Keratinocyte (primary cell): ENCODE measurements at regions not wholly inside any gene's neighbourhood (a gene's known extent, or its start where the extent isn't known, plus 50 kb on each side); places are given as distances from the start of the nearest gene placed in this dataset.

ENCODE experiments used
- DNase-seq: peaks from one replicate; pipeline ENCODE4 v3.0.0-alpha.2; 2011; ENCODE audit warnings: low read depth, missing footprints, low spot score
- FAIRE-seq: peaks from 2 replicates; lab custom pipeline; 2011; peaks lifted over from hg19 to GRCh38; lab: Jason Lieb, UNC
- H2AFZ ChIP-seq: 2 replicates; pipeline ENCODE4 v1.6.0; 2012; ENCODE audit warnings: low read length, control low read depth, inconsistent platforms; ENCODE audit not compliant: control insufficient read depth
- H3K27ac ChIP-seq: 2 replicates; pipeline ENCODE4 v1.5.1; 2011; ENCODE audit warnings: low read length; ENCODE audit not compliant: control insufficient read depth, insufficient read depth
- H3K27me3 ChIP-seq: 3 replicates; pipeline ENCODE4 v1.6.0; 2011; ENCODE audit warnings: low read length; ENCODE audit not compliant: control insufficient read depth, insufficient read depth; ENCODE audit errors: extremely low read depth
- H3K36me3 ChIP-seq, 2 experiments: 2 replicates in 1 of 2; 3 replicates in 1 of 2; pipeline ENCODE4 v1.5.1; 2011; ENCODE audit warnings: low read length in 2 of 2, mild to moderate bottlenecking in 1 of 2; ENCODE audit not compliant: control insufficient read depth in 2 of 2, insufficient read depth in 2 of 2; ENCODE audit errors: extremely low read depth in 1 of 2
- H3K4me1 ChIP-seq: 3 replicates; pipeline ENCODE4 v1.5.1; 2011; ENCODE audit warnings: low read length; ENCODE audit not compliant: control insufficient read depth, insufficient read depth; ENCODE audit errors: extremely low read depth
- H3K4me2 ChIP-seq: 3 replicates; pipeline ENCODE4 v1.6.0; 2011; ENCODE audit warnings: low read depth, low read length; ENCODE audit not compliant: control insufficient read depth, insufficient read depth; ENCODE audit errors: extremely low read depth
- H3K4me3 ChIP-seq, 3 experiments: fragments of 200-600 bp in 1 of 3; sonication (generic) in 1 of 3; 2 replicates in 2 of 3; 3 replicates in 1 of 3; pipeline ENCODE4 v1.5.1; 2011 to 2016; ENCODE audit warnings: low read length in 3 of 3, mild to moderate bottlenecking in 3 of 3, control low read depth in 2 of 3, inconsistent platforms in 1 of 3, low read depth in 1 of 3, mixed read lengths in 1 of 3, mixed run types in 1 of 3, moderate library complexity in 1 of 3; ENCODE audit not compliant: control insufficient read depth in 2 of 3, insufficient read depth in 2 of 3; ENCODE audit errors: extremely low read depth in 1 of 3
- H3K79me2 ChIP-seq: 2 replicates; pipeline ENCODE4 v1.6.0; 2012; ENCODE audit warnings: low read length; ENCODE audit not compliant: control insufficient read depth, insufficient read depth
- H3K9ac ChIP-seq: 3 replicates; pipeline ENCODE4 v1.6.0; 2011; ENCODE audit warnings: low read length; ENCODE audit not compliant: control insufficient read depth, insufficient read depth; ENCODE audit errors: extremely low read depth
- H3K9me1 ChIP-seq: 3 replicates; pipeline ENCODE4 v1.6.0; 2011; ENCODE audit warnings: low read length; ENCODE audit not compliant: control insufficient read depth, insufficient read depth; ENCODE audit errors: extremely low read depth
- H3K9me3 ChIP-seq: 2 replicates; pipeline ENCODE4 v1.5.1; 2012; ENCODE audit warnings: low read depth, low read length; ENCODE audit not compliant: control insufficient read depth
- H4K20me1 ChIP-seq: 3 replicates; pipeline ENCODE4 v1.6.0; 2011; ENCODE audit warnings: low read length; ENCODE audit not compliant: control insufficient read depth, insufficient read depth; ENCODE audit errors: extremely low read depth
- EZH2 ChIP-seq: IDR thresholded peaks from one replicate; pipeline ENCODE4 v1.6.1; 2012; ENCODE audit warnings: inconsistent platforms, mild to moderate bottlenecking, low read length, moderate library complexity
- dilution Hi-C: fragments of 300-500 bp; cut with MboI; formaldehyde crosslinking; loops from one replicate; pipeline ENCODE4 v1.7.0; 2020; ENCODE audit warnings: low sequenced_read_pairs; ENCODE audit not compliant: extremely low pct_ligation_motif_present
- TF ChIP-seq, protein P1 (sequence below), 3 experiments: IDR thresholded peaks in 1 of 3; conservative IDR thresholded peaks in 1 of 3; optimal IDR thresholded peaks in 1 of 3; 2 replicates in 2 of 3; 3 replicates in 1 of 3; pipeline versions ENCODE3 to v1.5.1; 2011; ENCODE audit warnings: low read length in 3 of 3, mild to moderate bottlenecking in 3 of 3, moderate library complexity in 2 of 3, control low read depth in 1 of 3, inconsistent platforms in 1 of 3; ENCODE audit not compliant: insufficient read depth in 2 of 3; ENCODE audit errors: extremely low read depth in 1 of 3

DNA sequence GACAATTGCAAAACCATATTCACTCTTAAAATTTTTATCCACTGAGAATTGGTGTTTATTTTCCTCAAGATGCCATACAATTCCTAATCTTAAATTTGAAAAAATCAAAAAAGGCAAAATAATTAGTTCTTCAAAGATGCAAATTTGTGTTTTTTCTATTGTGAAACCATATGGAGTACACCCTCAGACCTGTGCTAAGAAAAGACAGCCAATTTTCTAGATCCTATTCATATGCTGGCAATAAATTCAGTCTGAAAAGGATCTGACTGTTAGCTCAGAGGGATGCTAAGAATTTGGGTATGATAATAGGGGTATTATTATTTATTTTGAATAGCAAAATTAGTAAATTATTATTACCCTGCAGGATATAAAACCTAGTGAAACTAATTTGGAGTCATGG, 476.9 kb upstream of the SYT1 start:
- TF ChIP-seq, protein P1, sequence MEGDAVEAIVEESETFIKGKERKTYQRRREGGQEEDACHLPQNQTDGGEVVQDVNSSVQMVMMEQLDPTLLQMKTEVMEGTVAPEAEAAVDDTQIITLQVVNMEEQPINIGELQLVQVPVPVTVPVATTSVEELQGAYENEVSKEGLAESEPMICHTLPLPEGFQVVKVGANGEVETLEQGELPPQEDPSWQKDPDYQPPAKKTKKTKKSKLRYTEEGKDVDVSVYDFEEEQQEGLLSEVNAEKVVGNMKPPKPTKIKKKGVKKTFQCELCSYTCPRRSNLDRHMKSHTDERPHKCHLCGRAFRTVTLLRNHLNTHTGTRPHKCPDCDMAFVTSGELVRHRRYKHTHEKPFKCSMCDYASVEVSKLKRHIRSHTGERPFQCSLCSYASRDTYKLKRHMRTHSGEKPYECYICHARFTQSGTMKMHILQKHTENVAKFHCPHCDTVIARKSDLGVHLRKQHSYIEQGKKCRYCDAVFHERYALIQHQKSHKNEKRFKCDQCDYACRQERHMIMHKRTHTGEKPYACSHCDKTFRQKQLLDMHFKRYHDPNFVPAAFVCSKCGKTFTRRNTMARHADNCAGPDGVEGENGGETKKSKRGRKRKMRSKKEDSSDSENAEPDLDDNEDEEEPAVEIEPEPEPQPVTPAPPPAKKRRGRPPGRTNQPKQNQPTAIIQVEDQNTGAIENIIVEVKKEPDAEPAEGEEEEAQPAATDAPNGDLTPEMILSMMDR (optimal IDR thresholded peaks at IDR 0.05 in 1 of 3, IDR thresholded peaks at IDR 0.05 in 1 of 3, conservative IDR thresholded peaks at IDR 0.05 in 1 of 3; ENCODE audit: extremely low read depth in 1 of 3, insufficient read depth in 2 of 3, low read length in 3 of 3) = no peak
- TF ChIP-seq EZH2 = no peak
- DNase-seq = no peak
- dilution Hi-C loops = no loop called here

DNA sequence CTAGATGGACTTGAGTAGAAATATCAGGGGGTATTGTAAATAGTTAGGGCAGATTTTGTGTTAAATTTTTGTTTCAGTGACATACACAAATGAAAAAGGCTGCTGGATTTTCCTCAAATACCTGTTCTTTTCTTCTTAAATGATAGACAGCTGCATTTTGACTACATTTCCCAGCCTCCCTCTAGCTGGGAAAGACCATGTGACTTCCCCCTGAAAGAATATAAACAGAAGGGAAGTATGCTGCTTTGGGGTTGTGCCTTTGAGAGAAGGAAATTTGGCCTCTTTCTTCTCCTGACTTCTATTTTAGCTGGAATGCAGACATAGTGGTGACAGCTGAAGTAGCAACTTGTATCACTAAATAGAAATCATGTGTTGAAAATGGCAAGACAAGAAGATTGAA, 476.1 kb upstream of the SYT1 start:
- H2AFZ ChIP-seq = no peak overlapping the region
- no peak overlapping the region for H3K27ac ChIP-seq
- no peak overlapping the region for H3K4me3 ChIP-seq
- no peaks in the 10 kb centered on the region for H3K36me3 ChIP-seq
- H3K79me2 ChIP-seq = no peaks in the 10 kb centered on the region
- H4K20me1 ChIP-seq = no peaks in the 10 kb centered on the region
- H3K9me1 ChIP-seq = no peaks in the 10 kb centered on the region
- no peaks in the 10 kb centered on the region for H3K4me1 ChIP-seq
- no peak overlapping the region for H3K4me2 ChIP-seq
- no peak for DNase-seq
- H3K9ac ChIP-seq = no peak overlapping the region
- no peaks in the 10 kb centered on the region for H3K27me3 ChIP-seq
- no peaks in the 10 kb centered on the region for H3K9me3 ChIP-seq
- no peak for FAIRE-seq
- dilution Hi-C loops = no loop called here
- TF ChIP-seq EZH2 = no peak
- TF ChIP-seq, protein P1 (optimal IDR thresholded peaks at IDR 0.05 in 1 of 3, IDR thresholded peaks at IDR 0.05 in 1 of 3, conservative IDR thresholded peaks at IDR 0.05 in 1 of 3; ENCODE audit: extremely low read depth in 1 of 3, insufficient read depth in 2 of 3, low read length in 3 of 3) = no peak

More for the DNA sequence above, 476.9 kb upstream of the SYT1 start:
- no peak overlapping the region for H2AFZ ChIP-seq
- H3K36me3 ChIP-seq = no peaks in the 10 kb centered on the region
- no peaks in the 10 kb centered on the region for H4K20me1 ChIP-seq
- no peaks in the 10 kb centered on the region for H3K79me2 ChIP-seq
- H3K9me1 ChIP-seq = no peaks in the 10 kb centered on the region
- no peak overlapping the region for H3K4me2 ChIP-seq
- no peaks in the 10 kb centered on the region for H3K9me3 ChIP-seq
- no peaks in the 10 kb centered on the region for H3K27me3 ChIP-seq
- no peak for FAIRE-seq
- no peaks in the 10 kb centered on the region for H3K4me1 ChIP-seq
- H3K4me3 ChIP-seq = no peak overlapping the region
- no peak overlapping the region for H3K27ac ChIP-seq
- H3K9ac ChIP-seq = no peak overlapping the region
